GM12865 (cell line): ENCODE measurements at regions not wholly inside any gene's neighbourhood (a gene's known extent, or its start where the extent isn't known, plus 50 kb on each side); places are given as distances from the start of the nearest gene placed in this dataset.

Experiments used
- DNase-seq: peaks from one replicate; pipeline ENCODE4 v3.0.0; 2010; ENCODE audit warnings: low read depth
- H3K4me3 ChIP-seq: 2 replicates; pipeline ENCODE4 v1.5.1; 2011; ENCODE audit warnings: mild to moderate bottlenecking, low read depth, low read length, control low read depth
- TF ChIP-seq, protein P1 (sequence below): IDR thresholded peaks from 2 replicates; pipeline ENCODE4 v1.5.1; 2011; ENCODE audit warnings: low read length, control low read depth, low read depth, inconsistent platforms; ENCODE audit not compliant: insufficient read depth; ENCODE audit errors: missing control alignments

GRCh38 chr6:17035257-17036064 is 66.4 kb upstream of the STMND1 start:
- TF ChIP-seq, protein P1, sequence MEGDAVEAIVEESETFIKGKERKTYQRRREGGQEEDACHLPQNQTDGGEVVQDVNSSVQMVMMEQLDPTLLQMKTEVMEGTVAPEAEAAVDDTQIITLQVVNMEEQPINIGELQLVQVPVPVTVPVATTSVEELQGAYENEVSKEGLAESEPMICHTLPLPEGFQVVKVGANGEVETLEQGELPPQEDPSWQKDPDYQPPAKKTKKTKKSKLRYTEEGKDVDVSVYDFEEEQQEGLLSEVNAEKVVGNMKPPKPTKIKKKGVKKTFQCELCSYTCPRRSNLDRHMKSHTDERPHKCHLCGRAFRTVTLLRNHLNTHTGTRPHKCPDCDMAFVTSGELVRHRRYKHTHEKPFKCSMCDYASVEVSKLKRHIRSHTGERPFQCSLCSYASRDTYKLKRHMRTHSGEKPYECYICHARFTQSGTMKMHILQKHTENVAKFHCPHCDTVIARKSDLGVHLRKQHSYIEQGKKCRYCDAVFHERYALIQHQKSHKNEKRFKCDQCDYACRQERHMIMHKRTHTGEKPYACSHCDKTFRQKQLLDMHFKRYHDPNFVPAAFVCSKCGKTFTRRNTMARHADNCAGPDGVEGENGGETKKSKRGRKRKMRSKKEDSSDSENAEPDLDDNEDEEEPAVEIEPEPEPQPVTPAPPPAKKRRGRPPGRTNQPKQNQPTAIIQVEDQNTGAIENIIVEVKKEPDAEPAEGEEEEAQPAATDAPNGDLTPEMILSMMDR: no peak
- no peak for DNase-seq
- H3K4me3 ChIP-seq: no peak overlapping the region

DNA sequence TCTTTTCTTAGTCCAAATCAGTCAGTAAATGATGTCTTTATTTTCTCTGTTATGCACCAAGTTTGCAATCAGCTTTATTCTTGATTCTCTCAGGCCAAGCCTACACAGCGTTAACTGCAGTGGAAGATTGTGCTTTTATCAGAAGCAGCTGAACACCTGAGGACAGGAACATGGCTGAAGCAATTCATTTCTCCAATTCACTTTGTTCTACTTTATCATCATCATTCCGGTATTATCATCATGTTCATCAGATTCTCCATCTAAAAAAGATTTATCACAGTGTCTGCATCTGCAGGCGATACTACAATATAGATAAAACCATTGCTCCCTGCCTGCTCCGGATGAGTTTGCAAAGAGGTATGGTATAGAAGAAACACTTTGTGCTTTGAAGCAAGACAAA is 68.1 kb upstream of the STMND1 start:
- TF ChIP-seq, protein P1: no peak
- H3K4me3 ChIP-seq: no peak overlapping the region
- DNase-seq: no peak

GRCh38 chr6:17032988-17033634 is 68.7 kb upstream of the STMND1 start:
- no peak overlapping the region for H3K4me3 ChIP-seq
- TF ChIP-seq, protein P1: no peak
- no peak for DNase-seq

DNA sequence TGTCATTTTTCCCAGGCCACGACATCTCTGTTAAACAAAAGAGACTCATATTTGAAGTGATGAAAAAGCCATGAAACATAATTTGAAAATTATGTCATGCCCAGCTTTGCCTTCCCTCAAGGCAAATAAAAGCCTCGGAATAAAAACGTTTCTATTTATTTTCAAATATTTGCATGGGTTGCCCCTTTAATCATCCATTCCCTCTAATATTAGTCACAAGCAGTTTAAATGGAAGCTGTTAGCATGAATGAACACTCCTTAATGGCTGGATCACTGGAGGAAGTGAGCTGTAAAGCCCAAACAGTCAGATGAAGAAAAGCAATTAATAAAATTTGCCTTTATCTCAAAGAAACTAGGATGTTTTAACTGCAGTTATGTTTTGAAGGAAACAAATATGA is 69.3 kb upstream of the STMND1 start:
- DNase-seq: no peak
- H3K4me3 ChIP-seq: no peak overlapping the region
- TF ChIP-seq, protein P1: no peak

- TF ChIP-seq, protein P1: no peak
- no peak for DNase-seq
- no peak overlapping the region for H3K4me3 ChIP-seq
Measured at GRCh38 chr6:17031961-17032360, 69.9 kb upstream of the STMND1 start.

DNA sequence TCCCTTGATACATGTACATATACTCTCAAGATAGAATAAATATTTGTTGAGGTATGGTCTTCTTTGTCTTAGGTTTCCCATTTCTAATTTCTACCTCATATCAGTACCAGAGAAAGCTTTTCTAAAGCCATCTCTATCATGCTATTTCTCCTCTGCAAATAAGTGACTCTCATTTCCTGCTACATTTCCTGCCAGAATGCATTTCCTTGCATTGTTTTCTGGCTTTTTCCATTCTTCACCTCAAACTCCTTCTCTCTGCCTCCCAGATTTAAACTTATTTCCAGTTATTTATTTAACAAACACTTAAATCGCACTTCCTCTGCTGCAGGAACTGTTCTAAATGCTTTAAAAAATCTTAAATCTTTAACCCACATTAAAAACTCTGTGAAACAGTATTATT is 74.4 kb upstream of the STMND1 start:
- TF ChIP-seq, protein P1: no peak
- no peak overlapping the region for H3K4me3 ChIP-seq
- no peak for DNase-seq

DNA sequence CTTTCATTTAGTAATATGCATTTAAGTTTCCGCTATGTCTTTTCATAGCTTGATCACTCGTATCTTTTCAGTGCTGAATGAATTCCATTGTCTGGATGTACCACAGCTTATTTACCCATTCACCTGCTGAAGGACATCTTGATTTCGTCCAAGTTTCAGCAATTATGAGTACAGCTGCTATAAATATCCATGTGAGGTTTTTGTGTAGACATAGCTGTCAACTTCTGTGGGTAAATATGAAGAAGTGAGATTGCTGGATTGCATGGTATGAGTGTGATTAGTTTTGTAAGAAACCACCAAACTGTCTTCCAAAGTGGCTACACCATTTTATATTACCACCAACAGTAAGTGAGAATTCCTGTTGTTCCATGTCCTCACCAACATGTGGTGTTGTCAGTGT is 79.2 kb upstream of the STMND1 start:
- DNase-seq: peak; percentile 39
- H3K4me3 ChIP-seq: no peak overlapping the region
- TF ChIP-seq, protein P1: no peak
